ENCODE measurements at regions not wholly inside any gene's neighbourhood (a gene's known extent, or its start where the extent isn't known, plus 50 kb on each side); places are given as distances from the start of the nearest gene placed in this dataset.

DNA sequence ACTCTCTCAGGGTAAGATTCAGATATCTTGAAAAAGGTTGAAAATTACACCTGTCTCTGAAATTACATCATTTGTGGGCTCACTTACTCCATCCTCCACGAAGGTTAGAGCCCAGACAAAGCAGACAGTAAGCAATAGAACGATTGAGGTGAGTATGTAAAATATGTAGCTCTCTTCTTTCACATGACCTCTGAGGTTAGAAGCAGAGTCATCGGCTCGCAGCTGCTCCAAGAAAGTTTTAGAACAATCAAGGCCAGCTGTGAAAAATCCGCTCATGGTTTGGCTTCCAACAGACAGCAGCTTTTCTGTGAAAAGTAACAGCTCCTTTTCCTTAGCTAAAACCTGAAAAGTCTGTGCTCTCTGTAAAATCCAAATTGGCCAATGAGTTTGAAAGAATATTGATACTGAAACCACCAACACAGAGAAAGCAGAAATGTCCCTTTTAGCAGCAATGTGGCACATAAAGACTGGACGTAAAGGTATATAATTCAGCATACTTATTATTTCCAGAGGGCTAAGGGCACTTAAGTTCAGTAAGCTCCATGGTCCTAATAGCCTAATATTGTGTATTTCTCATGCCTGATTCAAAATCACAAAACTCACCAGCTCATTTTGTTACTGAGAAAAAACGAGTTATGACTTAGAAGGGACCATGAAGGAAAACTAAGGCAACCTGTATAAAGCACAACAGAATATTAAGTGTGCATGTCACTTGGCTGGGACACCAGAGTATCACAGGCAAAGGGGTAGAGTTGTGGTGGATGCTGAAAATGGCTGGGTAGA, 78.2 kb downstream of the FAM76B start:
- no peak overlapping the region for H3K4me3 ChIP-seq
- no peaks in the 10 kb centered on the region for H3K36me3 ChIP-seq
- peak in 1 of 3 donors; percentile 58 for DNase-seq
- no peaks in the 10 kb centered on the region for H3K9me3 ChIP-seq
- peaks cover 0 to 7% (median 0%) of the 10 kb centered on the region in 4 donors for H3K4me1 ChIP-seq
- H3K27ac ChIP-seq = peak overlapping the region in 2 of 4 donors; percentile 58 to 65
- H3K27me3 ChIP-seq = no peaks in the 10 kb centered on the region
- TF ChIP-seq POLR2A (IDR thresholded peaks at IDR 0.05) = no peak
- TF ChIP-seq, protein P1, sequence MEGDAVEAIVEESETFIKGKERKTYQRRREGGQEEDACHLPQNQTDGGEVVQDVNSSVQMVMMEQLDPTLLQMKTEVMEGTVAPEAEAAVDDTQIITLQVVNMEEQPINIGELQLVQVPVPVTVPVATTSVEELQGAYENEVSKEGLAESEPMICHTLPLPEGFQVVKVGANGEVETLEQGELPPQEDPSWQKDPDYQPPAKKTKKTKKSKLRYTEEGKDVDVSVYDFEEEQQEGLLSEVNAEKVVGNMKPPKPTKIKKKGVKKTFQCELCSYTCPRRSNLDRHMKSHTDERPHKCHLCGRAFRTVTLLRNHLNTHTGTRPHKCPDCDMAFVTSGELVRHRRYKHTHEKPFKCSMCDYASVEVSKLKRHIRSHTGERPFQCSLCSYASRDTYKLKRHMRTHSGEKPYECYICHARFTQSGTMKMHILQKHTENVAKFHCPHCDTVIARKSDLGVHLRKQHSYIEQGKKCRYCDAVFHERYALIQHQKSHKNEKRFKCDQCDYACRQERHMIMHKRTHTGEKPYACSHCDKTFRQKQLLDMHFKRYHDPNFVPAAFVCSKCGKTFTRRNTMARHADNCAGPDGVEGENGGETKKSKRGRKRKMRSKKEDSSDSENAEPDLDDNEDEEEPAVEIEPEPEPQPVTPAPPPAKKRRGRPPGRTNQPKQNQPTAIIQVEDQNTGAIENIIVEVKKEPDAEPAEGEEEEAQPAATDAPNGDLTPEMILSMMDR (IDR thresholded peaks at IDR 0.05) = no peak

DNA sequence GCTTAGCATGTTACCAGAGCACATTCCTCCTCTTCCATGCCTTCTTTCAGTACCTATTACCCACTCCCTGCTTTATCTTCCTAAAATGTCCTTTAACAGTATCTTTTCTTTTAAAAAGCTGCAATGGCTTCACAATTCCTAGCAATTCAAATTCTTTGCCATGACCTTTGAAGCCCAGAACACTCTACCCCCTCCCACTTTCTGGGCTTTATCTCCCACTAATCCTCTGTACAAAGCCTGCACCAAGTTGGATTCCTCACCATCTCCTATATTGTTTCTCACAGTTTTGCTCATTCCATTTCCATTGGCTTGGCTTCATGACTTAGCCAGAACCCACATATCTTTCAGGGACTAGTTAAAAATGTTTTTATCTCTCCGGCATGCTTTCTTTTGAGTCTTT, 80.9 kb downstream of the FAM76B start:
- Histone ChIP-seq H3K27ac (no peak overlapping the region), H3K4me1 (peaks cover 0 to 6% (median 0%) of the 10 kb centered on the region in 4 donors), H3K4me3 (no peak overlapping the region), H3K36me3 (no peaks in the 10 kb centered on the region), H3K9me3 (no peaks in the 10 kb centered on the region), H3K27me3 (no peaks in the 10 kb centered on the region)
- DNase-seq = no peak
- TF ChIP-seq POLR2A (IDR thresholded peaks at IDR 0.05) = no peak
- TF ChIP-seq, protein P1 (IDR thresholded peaks at IDR 0.05) = no peak

DNA sequence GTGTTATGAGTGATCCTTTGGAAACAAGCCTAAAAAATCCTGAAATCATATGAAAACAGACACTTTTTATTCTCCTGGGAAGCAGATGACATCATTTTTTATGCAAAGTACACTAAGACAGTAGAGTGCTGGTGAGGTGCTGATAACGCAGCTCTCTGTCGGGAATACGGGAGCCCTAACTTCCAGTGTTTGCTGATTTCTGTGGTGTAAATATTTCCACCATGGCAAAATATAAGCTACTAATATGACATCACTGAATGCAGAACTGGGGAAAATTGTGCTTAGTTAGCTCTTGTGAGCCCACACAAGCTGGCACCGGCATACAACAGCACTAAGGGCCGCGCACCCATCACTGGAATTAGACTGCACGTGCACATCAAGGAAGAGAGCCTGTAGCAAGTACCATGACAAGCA, 82.6 kb downstream of the FAM76B start:
- TF ChIP-seq, protein P1 (IDR thresholded peaks at IDR 0.05) = no peak
- TF ChIP-seq POLR2A (IDR thresholded peaks at IDR 0.05) = no peak
- Histone ChIP-seq H3K4me1 (peaks cover 0 to 7% (median 2%) of the 10 kb centered on the region in 4 donors), H3K27ac (peak overlapping the region in 1 of 4 donors; percentile 74), H3K4me3 (no peak overlapping the region), H3K27me3 (no peaks in the 10 kb centered on the region), H3K36me3 (no peaks in the 10 kb centered on the region), H3K9me3 (no peaks in the 10 kb centered on the region)
- no peak for DNase-seq

DNA sequence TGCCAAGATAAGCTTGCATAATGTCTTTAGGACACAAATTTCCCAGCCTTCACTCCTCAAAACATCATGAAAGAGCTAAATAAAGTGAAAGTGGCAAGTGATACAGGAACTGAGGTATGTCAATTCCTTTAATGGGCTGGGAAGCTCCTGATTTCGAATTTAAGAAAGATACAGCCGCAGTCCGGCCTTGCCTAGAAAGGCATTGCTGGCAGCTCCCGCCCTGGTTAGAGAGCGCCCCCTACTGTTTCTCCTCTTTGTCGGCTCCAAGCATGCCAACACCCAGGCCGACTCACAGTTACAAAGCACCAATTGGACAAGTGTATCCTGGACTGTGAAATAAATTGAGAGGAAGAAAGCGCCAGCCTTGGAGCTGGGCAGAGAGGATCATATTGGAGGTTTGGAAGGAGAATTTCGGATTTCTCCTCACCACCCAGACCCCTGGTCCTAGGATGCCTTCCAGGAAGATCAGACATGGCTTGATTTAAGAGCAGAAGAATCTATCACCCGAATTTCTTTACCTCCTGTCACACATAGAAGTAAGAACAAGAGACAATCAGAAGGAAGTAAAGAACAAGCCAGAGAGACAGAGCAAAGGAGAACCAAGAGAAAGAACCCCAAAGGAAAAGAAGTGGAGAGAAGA, 84.0 kb downstream of the FAM76B start:
- TF ChIP-seq, protein P1 (IDR thresholded peaks at IDR 0.05) = peak; percentile 83 to 94 (median 90)
- no peak for TF ChIP-seq POLR2A (IDR thresholded peaks at IDR 0.05)
- H3K27ac ChIP-seq = peak overlapping the region; percentile 7 to 74 (median 30)
- H3K36me3 ChIP-seq = no peaks in the 10 kb centered on the region
- peaks cover 0 to 7% (median 0%) of the 10 kb centered on the region in 4 donors for H3K4me1 ChIP-seq
- H3K4me3 ChIP-seq = no peak overlapping the region
- no peaks in the 10 kb centered on the region for H3K9me3 ChIP-seq
- no peaks in the 10 kb centered on the region for H3K27me3 ChIP-seq
- DNase-seq = peak; percentile 76 to 95 (median 89)

DNA sequence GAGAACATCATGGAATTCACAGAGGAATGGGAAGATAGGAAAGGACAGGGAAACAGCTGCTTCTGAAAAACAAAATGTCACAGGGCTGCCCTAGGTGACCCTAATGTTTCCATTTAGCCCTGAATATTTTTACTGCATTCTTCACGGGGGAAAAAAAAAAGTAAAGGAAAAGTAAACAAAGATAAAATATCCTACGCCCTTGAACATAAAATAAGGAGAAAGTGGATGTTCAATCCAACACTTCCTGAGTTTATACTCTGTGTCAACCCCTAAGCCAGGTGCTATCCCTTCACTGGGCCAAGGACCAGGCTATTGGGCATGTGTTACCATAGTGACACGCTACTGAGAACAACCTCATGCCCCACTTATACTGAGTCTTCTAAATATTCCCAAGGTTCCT, 84.7 kb downstream of the FAM76B start:
- Histone ChIP-seq H3K27me3 (no peaks in the 10 kb centered on the region), H3K4me1 (peaks cover 0 to 7% (median 0%) of the 10 kb centered on the region in 4 donors), H3K27ac (peak overlapping the region; percentile 7 to 74 (median 30)), H3K4me3 (no peak overlapping the region), H3K9me3 (no peaks in the 10 kb centered on the region), H3K36me3 (no peaks in the 10 kb centered on the region)
- no peak for TF ChIP-seq POLR2A (IDR thresholded peaks at IDR 0.05)
- TF ChIP-seq, protein P1 (IDR thresholded peaks at IDR 0.05) = no peak
- DNase-seq = no peak

All from Peyer's patch (tissue), 4 donors.